NCI-H1930 (cell line): ENCODE measurements at regions not wholly inside any gene's neighbourhood (a gene's known extent, or its start where the extent isn't known, plus 50 kb on each side); places are given as distances from the start of the nearest gene placed in this dataset.

ENCODE experiments used
- DNase-seq, 2 experiments: peaks; one replicate each; lab custom pipeline; 2025; lab: John Stamatoyannopoulos, UW

- DNase-seq, result no peak
Observed at GRCh38 chr13:106129993-106130392, 405.5 kb downstream of the EFNB2 start.

GRCh38 chr13:106129273-106129672, 406.2 kb downstream of the EFNB2 start:
- no peak for DNase-seq

- no peak for DNase-seq
Observed at GRCh38 chr13:106122234-106122633, 413.2 kb downstream of the EFNB2 start.

- DNase-seq, result no peak
Observed at GRCh38 chr13:106121173-106121754, 414.2 kb downstream of the EFNB2 start.

- DNase-seq, result no peak
Observed at GRCh38 chr13:106118996-106119395, 416.5 kb downstream of the EFNB2 start.

- DNase-seq, result no peak
Observed at GRCh38 chr13:106118050-106118449, 417.4 kb downstream of the EFNB2 start.

GRCh38 chr13:106117640-106118039, 417.8 kb downstream of the EFNB2 start:
- DNase-seq, result no peak

- no peak for DNase-seq
Observed at GRCh38 chr13:106117035-106117434, 418.4 kb downstream of the EFNB2 start.

GRCh38 chr13:106115081-106115480, 420.4 kb downstream of the EFNB2 start:
- DNase-seq, result no peak

- DNase-seq, result no peak
Observed at GRCh38 chr13:106113796-106114195, 421.7 kb downstream of the EFNB2 start.

GRCh38 chr13:106112191-106112590, 423.3 kb downstream of the EFNB2 start:
- DNase-seq, result no peak

GRCh38 chr13:106110241-106110855, 425.1 kb downstream of the EFNB2 start:
- no peak for DNase-seq

- DNase-seq, result no peak
Observed at GRCh38 chr13:106109391-106109791, 426.1 kb downstream of the EFNB2 start.

GRCh38 chr13:106108346-106108745, 427.1 kb downstream of the EFNB2 start:
- no peak for DNase-seq

- no peak for DNase-seq
Observed at GRCh38 chr13:106107061-106107460, 428.4 kb downstream of the EFNB2 start.

- no peak for DNase-seq
Observed at GRCh38 chr13:106105153-106105552, 430.3 kb downstream of the EFNB2 start.

GRCh38 chr13:106104281-106104901, 431.1 kb downstream of the EFNB2 start:
- DNase-seq, result no peak

- no peak for DNase-seq
Observed at GRCh38 chr13:106103779-106104178, 431.7 kb downstream of the EFNB2 start.

GRCh38 chr13:106102786-106103185, 432.7 kb downstream of the EFNB2 start:
- no peak for DNase-seq

GRCh38 chr13:106101201-106101600, 434.3 kb downstream of the EFNB2 start:
- DNase-seq, result no peak

- DNase-seq, result no peak
Observed at GRCh38 chr13:106100171-106100919, 435.1 kb downstream of the EFNB2 start.

GRCh38 chr13:106099765-106100164, 435.7 kb downstream of the EFNB2 start:
- DNase-seq, result no peak

GRCh38 chr13:106098778-106099177, 436.7 kb downstream of the EFNB2 start:
- DNase-seq, result no peak
